ENCODE measurements at regions not wholly inside any gene's neighbourhood (a gene's known extent, or its start where the extent isn't known, plus 50 kb on each side); places are given as distances from the start of the nearest gene placed in this dataset.
"Not testable (repeated sequence)": the region's sequence is repeated elsewhere in the genome, so short reads cannot be mapped to it uniquely, and the experiment has no call there.

GRCh38 chr16:25431472-25431871 is 173.8 kb upstream of the ZKSCAN2 start:
- no peak for DNase-seq

- no peak for DNase-seq
Observed at GRCh38 chr16:25426829-25427228, 169.2 kb upstream of the ZKSCAN2 start.

GRCh38 chr16:25419681-25420080 is 162.0 kb upstream of the ZKSCAN2 start:
- DNase-seq = no peak

GRCh38 chr16:25419153-25419552 is 161.5 kb upstream of the ZKSCAN2 start:
- no peak for DNase-seq

- DNase-seq = no peak
Observed at GRCh38 chr16:25416002-25416401, 158.4 kb upstream of the ZKSCAN2 start.

GRCh38 chr16:25413975-25414374 is 156.3 kb upstream of the ZKSCAN2 start:
- DNase-seq = no peak

GRCh38 chr16:25413133-25413532 is 155.5 kb upstream of the ZKSCAN2 start:
- DNase-seq = no peak

- no peak for DNase-seq
Observed at GRCh38 chr16:25411396-25412081, 153.9 kb upstream of the ZKSCAN2 start.

- DNase-seq = no peak
Observed at GRCh38 chr16:25403852-25404251, 146.2 kb upstream of the ZKSCAN2 start.

- DNase-seq = no peak
Observed at GRCh38 chr16:25395528-25395927, 137.9 kb upstream of the ZKSCAN2 start.

GRCh38 chr16:25390761-25391160 is 133.1 kb upstream of the ZKSCAN2 start:
- no peak for DNase-seq

- no peak for DNase-seq
Observed at GRCh38 chr16:25374556-25374955, 116.9 kb upstream of the ZKSCAN2 start.

- no peak for DNase-seq
Observed at GRCh38 chr16:25372716-25373115, 115.1 kb upstream of the ZKSCAN2 start.

GRCh38 chr16:25371342-25371741 is 113.7 kb upstream of the ZKSCAN2 start:
- DNase-seq = no peak

GRCh38 chr16:25370541-25370940 is 112.9 kb upstream of the ZKSCAN2 start:
- DNase-seq = no peak

GRCh38 chr16:25367773-25368524 is 110.3 kb upstream of the ZKSCAN2 start:
- no peak for DNase-seq

- DNase-seq = no peak
Observed at GRCh38 chr16:25366078-25366477, 108.4 kb upstream of the ZKSCAN2 start.

- DNase-seq = not testable (repeated sequence)
Observed at GRCh38 chr16:25359516-25359915, 101.9 kb upstream of the ZKSCAN2 start.

GRCh38 chr16:25344006-25344405 is 86.4 kb upstream of the ZKSCAN2 start:
- no peak for DNase-seq

GRCh38 chr16:25340973-25341372 is 83.3 kb upstream of the ZKSCAN2 start:
- peak in 1 of 2 experiments; percentile 0 for DNase-seq

- DNase-seq = no peak
Observed at GRCh38 chr16:25317732-25318316, 60.2 kb upstream of the ZKSCAN2 start.

- no peak for DNase-seq
Observed at GRCh38 chr16:25311950-25312349, 54.3 kb upstream of the ZKSCAN2 start.

GRCh38 chr16:25311039-25311438 is 53.4 kb upstream of the ZKSCAN2 start:
- DNase-seq = no peak
